ENCODE measurements at regions not wholly inside any gene's neighbourhood (a gene's known extent, or its start where the extent isn't known, plus 50 kb on each side); places are given as distances from the start of the nearest gene placed in this dataset.

GRCh38 chr14:44763356-44763755, 198.4 kb downstream of the KLHL28 start:
- Histone ChIP-seq H3K9ac (no peak overlapping the region), H2AFZ (no peak overlapping the region), H3K27ac (no peak overlapping the region), H3K4me1 (peaks cover 3% of the 10 kb centered on the region), H3K36me3 (ENCODE audit: control insufficient read depth, insufficient read depth, low read length) (no peaks in the 10 kb centered on the region), H3K4me2 (ENCODE audit: low read length) (no peak overlapping the region), H3K4me3 (ENCODE audit: low read depth, low read length) (no peak overlapping the region), H3K79me2 (no peaks in the 10 kb centered on the region), H3K9me3 (ENCODE audit: control insufficient read depth, low read length) (no peaks in the 10 kb centered on the region), H3K27me3 (ENCODE audit: control insufficient read depth, insufficient read depth, low read length) (no peaks in the 10 kb centered on the region)
- no peak for TF ChIP-seq CTCF (IDR thresholded peaks at IDR 0.05)

- Histone ChIP-seq H3K4me2 (ENCODE audit: low read length) (no peak overlapping the region), H3K27ac (no peak overlapping the region), H3K36me3 (ENCODE audit: control insufficient read depth, insufficient read depth, low read length) (no peaks in the 10 kb centered on the region), H3K79me2 (no peaks in the 10 kb centered on the region), H2AFZ (no peak overlapping the region), H3K27me3 (ENCODE audit: control insufficient read depth, insufficient read depth, low read length) (no peaks in the 10 kb centered on the region), H3K9me3 (ENCODE audit: control insufficient read depth, low read length) (no peaks in the 10 kb centered on the region), H3K4me3 (ENCODE audit: low read depth, low read length) (no peak overlapping the region), H3K4me1 (no peaks in the 10 kb centered on the region), H3K9ac (no peak overlapping the region)
- TF ChIP-seq CTCF (IDR thresholded peaks at IDR 0.05), result no peak
These were observed 202.5 kb downstream of the KLHL28 start for GRCh38 chr14:44759277-44759676.

GRCh38 chr14:44756554-44756953, 205.2 kb downstream of the KLHL28 start:
- H3K9me3 ChIP-seq (ENCODE audit: control insufficient read depth, low read length), result no peaks in the 10 kb centered on the region
- no peaks in the 10 kb centered on the region for H3K36me3 ChIP-seq (ENCODE audit: control insufficient read depth, insufficient read depth, low read length)
- H3K9ac ChIP-seq, result no peak overlapping the region
- TF ChIP-seq CTCF (IDR thresholded peaks at IDR 0.05), result no peak
- H3K27me3 ChIP-seq (ENCODE audit: control insufficient read depth, insufficient read depth, low read length), result no peaks in the 10 kb centered on the region
- peak overlapping the region; percentile 20 for H2AFZ ChIP-seq
- H3K27ac ChIP-seq, result no peak overlapping the region
- no peaks in the 10 kb centered on the region for H3K79me2 ChIP-seq
- H3K4me3 ChIP-seq (ENCODE audit: low read depth, low read length), result no peak overlapping the region
- H3K4me1 ChIP-seq, result no peaks in the 10 kb centered on the region
- H3K4me2 ChIP-seq (ENCODE audit: low read length), result no peak overlapping the region

- Histone ChIP-seq H2AFZ (no peak overlapping the region), H3K4me1 (no peaks in the 10 kb centered on the region), H3K9ac (no peak overlapping the region), H3K4me2 (ENCODE audit: low read length) (no peak overlapping the region), H3K36me3 (ENCODE audit: control insufficient read depth, insufficient read depth, low read length) (no peaks in the 10 kb centered on the region), H3K27me3 (ENCODE audit: control insufficient read depth, insufficient read depth, low read length) (no peaks in the 10 kb centered on the region), H3K27ac (no peak overlapping the region), H3K9me3 (ENCODE audit: control insufficient read depth, low read length) (no peaks in the 10 kb centered on the region), H3K79me2 (no peaks in the 10 kb centered on the region), H3K4me3 (ENCODE audit: low read depth, low read length) (no peak overlapping the region)
- no peak for TF ChIP-seq CTCF (IDR thresholded peaks at IDR 0.05)
These were observed 216.4 kb downstream of the KLHL28 start for GRCh38 chr14:44745371-44745770.

GRCh38 chr14:44742202-44742601, 219.5 kb downstream of the KLHL28 start:
- no peaks in the 10 kb centered on the region for H3K79me2 ChIP-seq
- no peaks in the 10 kb centered on the region for H3K4me1 ChIP-seq
- H3K9ac ChIP-seq, result no peak overlapping the region
- no peak overlapping the region for H2AFZ ChIP-seq
- no peaks in the 10 kb centered on the region for H3K9me3 ChIP-seq (ENCODE audit: control insufficient read depth, low read length)
- no peak overlapping the region for H3K4me3 ChIP-seq (ENCODE audit: low read depth, low read length)
- H3K4me2 ChIP-seq (ENCODE audit: low read length), result no peak overlapping the region
- H3K27me3 ChIP-seq (ENCODE audit: control insufficient read depth, insufficient read depth, low read length), result no peaks in the 10 kb centered on the region
- H3K36me3 ChIP-seq (ENCODE audit: control insufficient read depth, insufficient read depth, low read length), result no peaks in the 10 kb centered on the region
- H3K27ac ChIP-seq, result no peak overlapping the region
- no peak for TF ChIP-seq CTCF (IDR thresholded peaks at IDR 0.05)
